Nephron (organoid): ENCODE measurements at regions not wholly inside any gene's neighbourhood (a gene's known extent, or its start where the extent isn't known, plus 50 kb on each side); places are given as distances from the start of the nearest gene placed in this dataset.

Experiments
- H3K27ac Mint-ChIP-seq, 3 experiments: 2 replicates each; pipeline ENCODE4 v1.8.0; 2020; ENCODE audit warnings: mixed read lengths in 3 of 3, mild to moderate bottlenecking in 2 of 3, moderate library complexity in 1 of 3
- H3K27me3 Mint-ChIP-seq: 2 replicates; pipeline ENCODE4 v1.8.0; 2021; ENCODE audit warnings: low read depth, mild to moderate bottlenecking, moderate library complexity, mixed read lengths
- H3K36me3 Mint-ChIP-seq: 2 replicates; pipeline ENCODE4 v1.8.0; 2020; ENCODE audit warnings: low read depth, mixed read lengths
- H3K4me1 Mint-ChIP-seq: 2 replicates; pipeline ENCODE4 v1.8.0; 2020; ENCODE audit warnings: mixed read lengths
- H3K4me3 Mint-ChIP-seq, 3 experiments: 2 replicates each; pipeline ENCODE4 v1.8.0; 2020; ENCODE audit warnings: mild to moderate bottlenecking in 3 of 3, mixed read lengths in 3 of 3, moderate library complexity in 2 of 3
- H3K9me3 Mint-ChIP-seq: 2 replicates; pipeline ENCODE4 v1.8.0; 2020; ENCODE audit warnings: mixed read lengths
- CTCF ChIP-seq, 3 experiments: fragments of 200-600 bp; sonication (generic); IDR thresholded peaks; one replicate each; pipeline ENCODE4 v1.5.0; 2021; ENCODE audit warnings: antibody characterized with exemption in 3 of 3; ENCODE audit not compliant: unreplicated experiment in 3 of 3

DNA sequence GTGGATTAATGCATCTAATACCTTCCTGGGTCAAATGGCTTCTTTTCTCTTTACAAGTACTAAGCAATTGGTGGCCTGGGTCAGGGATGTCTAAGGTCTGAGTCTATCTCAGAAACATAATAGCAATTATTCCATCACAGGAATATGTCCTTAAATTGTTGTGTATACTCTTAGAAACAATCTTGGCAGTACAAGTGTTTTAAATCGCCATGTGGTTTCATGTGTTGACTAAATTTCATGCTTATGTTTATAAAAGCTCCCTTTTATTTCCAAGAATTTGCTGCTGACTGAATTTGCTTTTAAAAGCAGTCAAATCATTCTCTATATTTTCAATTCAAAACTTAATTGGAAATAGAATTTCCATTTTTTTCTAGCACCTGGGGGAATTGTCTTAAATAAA lies 125.3 kb upstream of the PACRGL start:
- Mint-ChIP-seq H3K36me3 (peaks cover 36% of the 10 kb centered on the region), H3K9me3 (no peaks in the 10 kb centered on the region), H3K4me1 (peaks cover 18% of the 10 kb centered on the region), H3K27me3 (no peaks in the 10 kb centered on the region), H3K27ac (peak overlapping the region in 2 of 3 experiments; percentile 35 to 37), H3K4me3 (no peak overlapping the region)
- TF ChIP-seq CTCF (IDR thresholded peaks at IDR 0.05; ENCODE audit: unreplicated experiment in 3 of 3): no peak

DNA sequence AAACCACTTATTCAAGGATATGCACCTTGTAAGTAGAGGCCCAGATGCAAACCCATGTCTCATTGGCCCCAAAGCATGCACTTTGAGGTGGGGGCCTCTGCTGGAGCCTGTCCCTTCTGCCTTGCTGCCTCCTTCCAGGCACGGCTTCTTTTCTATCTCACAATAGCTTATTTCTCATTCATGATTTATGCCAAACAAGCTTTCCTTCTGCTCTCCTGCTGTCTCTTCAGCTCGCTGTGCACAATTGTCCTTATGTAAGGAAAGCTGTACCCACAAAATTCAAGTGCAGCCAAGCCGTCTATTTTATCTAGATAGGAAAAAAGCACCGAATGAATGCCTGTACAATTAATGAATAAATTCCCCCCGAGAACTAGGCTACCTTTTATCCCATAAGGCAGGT lies 124.8 kb upstream of the PACRGL start:
- H3K4me3 Mint-ChIP-seq: no peak overlapping the region
- H3K9me3 Mint-ChIP-seq: no peaks in the 10 kb centered on the region
- no peak overlapping the region for H3K27ac Mint-ChIP-seq
- TF ChIP-seq CTCF (IDR thresholded peaks at IDR 0.05; ENCODE audit: unreplicated experiment in 3 of 3): no peak
- H3K36me3 Mint-ChIP-seq: peaks cover 36% of the 10 kb centered on the region
- peaks cover 18% of the 10 kb centered on the region for H3K4me1 Mint-ChIP-seq
- H3K27me3 Mint-ChIP-seq: no peaks in the 10 kb centered on the region

GRCh38 chr4:20576861-20577260 lies 123.4 kb upstream of the PACRGL start:
- Mint-ChIP-seq H3K9me3 (no peaks in the 10 kb centered on the region), H3K36me3 (peaks cover 32% of the 10 kb centered on the region), H3K27ac (no peak overlapping the region), H3K4me1 (peaks cover 11% of the 10 kb centered on the region), H3K4me3 (no peak overlapping the region), H3K27me3 (no peaks in the 10 kb centered on the region)
- TF ChIP-seq CTCF (IDR thresholded peaks at IDR 0.05; ENCODE audit: unreplicated experiment in 3 of 3): no peak

DNA sequence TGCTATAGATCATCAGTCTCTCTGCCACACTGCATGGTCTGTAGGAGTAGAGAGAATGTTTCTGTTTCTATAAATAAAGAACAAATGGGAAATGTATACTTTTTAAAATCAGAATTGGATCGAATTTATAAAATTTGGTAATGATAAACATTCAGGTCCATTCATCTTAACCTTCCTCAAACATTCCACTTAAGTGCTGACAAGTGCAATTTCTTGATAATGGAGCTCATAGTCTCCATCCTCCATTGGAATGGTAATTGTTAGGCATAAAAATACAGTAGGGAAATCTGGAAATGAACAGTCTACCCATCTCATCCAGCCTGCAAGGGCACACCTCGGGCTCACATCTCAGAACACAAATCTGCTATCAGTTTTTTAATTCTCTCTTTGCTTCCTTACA lies 122.6 kb upstream of the PACRGL start:
- Mint-ChIP-seq H3K27me3 (no peaks in the 10 kb centered on the region), H3K36me3 (peaks cover 35% of the 10 kb centered on the region), H3K4me3 (no peak overlapping the region), H3K4me1 (peaks cover 11% of the 10 kb centered on the region), H3K27ac (no peak overlapping the region), H3K9me3 (no peaks in the 10 kb centered on the region)
- no peak for TF ChIP-seq CTCF (IDR thresholded peaks at IDR 0.05; ENCODE audit: unreplicated experiment in 3 of 3)

DNA sequence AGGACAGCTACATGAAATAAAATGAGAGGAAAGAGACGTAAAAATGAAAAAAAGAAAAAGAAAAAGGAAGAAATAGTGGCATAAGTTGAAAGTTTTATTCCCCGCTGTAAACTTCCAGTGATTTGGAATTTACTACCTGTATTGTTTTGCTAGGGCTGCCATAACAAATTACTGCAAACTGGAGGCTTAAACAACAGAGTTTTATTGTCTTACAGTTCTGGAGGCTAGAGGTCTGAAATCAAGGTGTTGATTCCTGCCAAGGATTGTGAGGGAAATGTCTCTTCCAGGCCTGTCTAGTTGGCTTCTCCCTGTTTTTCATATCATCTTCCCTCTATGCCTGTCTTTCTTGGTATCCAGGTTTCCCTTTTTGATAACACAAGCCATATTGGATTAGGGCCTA lies 119.4 kb upstream of the PACRGL start:
- no peak overlapping the region for H3K4me3 Mint-ChIP-seq
- no peaks in the 10 kb centered on the region for H3K9me3 Mint-ChIP-seq
- no peak for TF ChIP-seq CTCF (IDR thresholded peaks at IDR 0.05; ENCODE audit: unreplicated experiment in 3 of 3)
- peaks cover 40% of the 10 kb centered on the region for H3K36me3 Mint-ChIP-seq
- H3K27ac Mint-ChIP-seq: no peak overlapping the region
- no peaks in the 10 kb centered on the region for H3K27me3 Mint-ChIP-seq
- H3K4me1 Mint-ChIP-seq: peaks cover 5% of the 10 kb centered on the region

- Mint-ChIP-seq H3K4me3 (no peak overlapping the region), H3K36me3 (peaks cover 32% of the 10 kb centered on the region), H3K27ac (no peak overlapping the region), H3K9me3 (no peaks in the 10 kb centered on the region), H3K27me3 (no peaks in the 10 kb centered on the region), H3K4me1 (peaks cover 11% of the 10 kb centered on the region)
- no peak for TF ChIP-seq CTCF (IDR thresholded peaks at IDR 0.05; ENCODE audit: unreplicated experiment in 3 of 3)
These were observed 110.8 kb upstream of the PACRGL start for GRCh38 chr4:20589436-20589835.
